LNCaP clone FGC (cell line): ENCODE measurements at regions not wholly inside any gene's neighbourhood (a gene's known extent, or its start where the extent isn't known, plus 50 kb on each side); places are given as distances from the start of the nearest gene placed in this dataset.

Experiments
- DNase-seq: peaks from one replicate; pipeline ENCODE4 v3.0.0-alpha.2; 2011; ENCODE audit warnings: low read depth
- H3K4me3 ChIP-seq: 2 replicates; pipeline ENCODE4 v1.5.1; 2011; ENCODE audit warnings: mild to moderate bottlenecking, low read depth, low read length, control low read depth
- TF ChIP-seq, protein P1 (sequence below): IDR thresholded peaks from 2 replicates; pipeline ENCODE4 v1.5.1; 2012; ENCODE audit warnings: mild to moderate bottlenecking; ENCODE audit not compliant: control insufficient read depth, insufficient read depth; ENCODE audit errors: extremely low read depth

DNA sequence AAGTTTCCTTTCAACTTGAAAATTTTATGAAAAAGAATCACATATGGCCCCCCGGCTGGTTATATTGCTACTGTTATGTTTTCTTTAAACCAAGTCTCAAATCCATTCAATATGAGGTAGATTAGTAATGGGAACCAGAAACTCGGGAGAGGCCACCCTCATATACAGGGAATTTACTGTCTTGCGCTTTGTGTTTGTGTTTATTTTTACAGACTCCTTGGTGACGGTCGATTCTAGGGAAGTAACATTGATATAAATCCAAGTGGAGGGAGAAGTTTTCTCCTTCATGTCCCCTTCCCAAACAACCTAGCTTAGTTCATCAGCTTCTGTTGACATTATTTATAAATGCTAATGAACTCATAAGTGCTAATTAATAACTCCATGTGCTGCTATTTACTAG is 163.5 kb upstream of the LMO4 start:
- H3K4me3 ChIP-seq: no peak overlapping the region
- DNase-seq: no peak
- TF ChIP-seq, protein P1, sequence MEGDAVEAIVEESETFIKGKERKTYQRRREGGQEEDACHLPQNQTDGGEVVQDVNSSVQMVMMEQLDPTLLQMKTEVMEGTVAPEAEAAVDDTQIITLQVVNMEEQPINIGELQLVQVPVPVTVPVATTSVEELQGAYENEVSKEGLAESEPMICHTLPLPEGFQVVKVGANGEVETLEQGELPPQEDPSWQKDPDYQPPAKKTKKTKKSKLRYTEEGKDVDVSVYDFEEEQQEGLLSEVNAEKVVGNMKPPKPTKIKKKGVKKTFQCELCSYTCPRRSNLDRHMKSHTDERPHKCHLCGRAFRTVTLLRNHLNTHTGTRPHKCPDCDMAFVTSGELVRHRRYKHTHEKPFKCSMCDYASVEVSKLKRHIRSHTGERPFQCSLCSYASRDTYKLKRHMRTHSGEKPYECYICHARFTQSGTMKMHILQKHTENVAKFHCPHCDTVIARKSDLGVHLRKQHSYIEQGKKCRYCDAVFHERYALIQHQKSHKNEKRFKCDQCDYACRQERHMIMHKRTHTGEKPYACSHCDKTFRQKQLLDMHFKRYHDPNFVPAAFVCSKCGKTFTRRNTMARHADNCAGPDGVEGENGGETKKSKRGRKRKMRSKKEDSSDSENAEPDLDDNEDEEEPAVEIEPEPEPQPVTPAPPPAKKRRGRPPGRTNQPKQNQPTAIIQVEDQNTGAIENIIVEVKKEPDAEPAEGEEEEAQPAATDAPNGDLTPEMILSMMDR: no peak

DNA sequence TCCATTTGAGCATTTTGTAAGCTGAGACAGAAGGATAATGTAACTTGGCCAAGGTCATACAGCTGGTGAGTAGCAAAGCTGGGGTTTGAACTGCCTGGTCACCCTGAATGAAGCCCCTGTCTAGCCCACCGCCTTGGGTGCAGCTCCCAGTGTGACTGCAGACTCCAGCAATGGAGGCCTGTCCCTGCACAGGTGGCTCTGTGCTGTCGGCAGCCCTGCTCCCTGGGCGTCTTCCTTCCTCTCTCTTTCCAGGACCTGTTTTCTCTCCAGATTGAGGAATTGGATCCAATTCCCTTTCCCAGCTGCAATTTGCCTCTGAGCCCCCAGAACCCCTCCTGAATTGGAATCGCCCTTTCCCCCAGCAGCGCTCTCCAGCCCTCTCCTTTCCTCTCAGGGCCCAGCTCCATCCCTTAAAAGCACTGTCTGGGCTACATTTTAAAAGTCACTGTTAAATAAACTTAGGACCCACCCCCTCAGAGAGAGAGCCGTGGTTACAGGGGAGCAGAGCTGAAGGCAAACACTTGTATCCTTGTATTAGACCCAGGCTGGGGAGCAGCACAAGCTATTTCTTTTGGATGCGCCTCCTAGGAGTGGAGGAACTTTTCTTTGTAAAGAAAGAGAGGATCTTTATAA is 161.4 kb upstream of the LMO4 start:
- no peak overlapping the region for H3K4me3 ChIP-seq
- no peak for DNase-seq
- TF ChIP-seq, protein P1: no peak

DNA sequence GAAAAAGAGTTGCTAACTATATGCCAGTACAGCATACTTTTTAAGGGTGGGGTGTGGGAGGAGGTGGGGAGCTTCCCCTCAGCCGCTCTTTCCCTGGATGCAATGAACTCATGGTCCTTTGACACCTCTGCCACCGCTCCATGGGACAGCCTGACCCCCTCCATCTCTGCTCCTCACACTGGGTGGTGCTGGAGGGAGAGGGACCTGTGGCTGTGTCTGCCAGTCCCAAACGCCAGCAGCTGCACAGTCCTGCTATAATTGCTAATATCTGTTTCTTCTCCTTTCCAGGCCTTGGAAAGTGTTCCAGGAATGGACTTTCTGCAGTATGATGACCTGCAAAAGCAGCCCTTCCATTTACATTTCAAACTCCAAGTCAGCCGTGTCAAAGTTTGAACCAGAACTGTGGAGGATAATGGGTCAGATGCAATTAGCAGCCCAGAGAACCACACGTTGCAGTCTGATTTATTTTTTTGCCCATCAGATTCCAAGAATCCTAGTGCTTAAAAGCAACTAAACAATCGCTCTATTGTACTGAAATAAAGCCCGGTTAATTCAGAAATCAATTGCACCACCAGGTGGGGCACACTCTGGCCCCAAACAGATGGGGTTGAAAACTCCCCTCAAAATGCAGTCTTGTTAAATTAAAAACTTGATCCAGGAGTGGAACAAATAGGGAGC is 160.7 kb upstream of the LMO4 start:
- TF ChIP-seq, protein P1: no peak
- no peak overlapping the region for H3K4me3 ChIP-seq
- no peak for DNase-seq

DNA sequence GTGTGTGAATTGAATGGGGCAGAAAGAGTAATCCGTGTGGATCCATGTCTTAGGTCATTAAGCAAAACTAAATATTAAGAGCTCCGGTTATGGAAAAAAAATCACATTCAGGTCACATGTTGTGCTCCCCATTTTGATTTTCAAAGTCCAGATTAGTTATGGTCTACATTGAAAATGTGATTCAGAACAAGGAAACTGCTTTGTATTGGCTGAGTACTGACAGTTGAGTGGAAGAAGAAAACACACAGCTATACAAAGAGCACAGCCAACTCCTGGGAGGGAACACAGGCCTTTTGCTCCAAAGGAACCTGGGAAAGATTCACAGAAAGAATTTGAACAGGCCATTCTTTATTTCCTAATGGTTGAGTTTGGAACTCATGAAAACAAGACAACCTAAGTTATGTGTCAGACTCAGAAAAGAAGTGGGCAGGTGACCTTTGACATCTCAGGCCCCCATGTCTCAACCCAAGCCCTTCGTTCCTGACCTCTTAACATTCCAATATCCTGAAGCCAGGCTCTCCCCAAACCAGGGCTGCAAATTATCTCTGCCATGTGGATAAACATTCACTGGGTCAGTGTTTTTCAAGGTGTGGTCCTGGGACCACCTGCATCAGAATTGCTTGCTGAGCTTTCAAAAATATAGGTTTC is 159.3 kb upstream of the LMO4 start:
- no peak overlapping the region for H3K4me3 ChIP-seq
- TF ChIP-seq, protein P1: no peak
- DNase-seq: no peak

DNA sequence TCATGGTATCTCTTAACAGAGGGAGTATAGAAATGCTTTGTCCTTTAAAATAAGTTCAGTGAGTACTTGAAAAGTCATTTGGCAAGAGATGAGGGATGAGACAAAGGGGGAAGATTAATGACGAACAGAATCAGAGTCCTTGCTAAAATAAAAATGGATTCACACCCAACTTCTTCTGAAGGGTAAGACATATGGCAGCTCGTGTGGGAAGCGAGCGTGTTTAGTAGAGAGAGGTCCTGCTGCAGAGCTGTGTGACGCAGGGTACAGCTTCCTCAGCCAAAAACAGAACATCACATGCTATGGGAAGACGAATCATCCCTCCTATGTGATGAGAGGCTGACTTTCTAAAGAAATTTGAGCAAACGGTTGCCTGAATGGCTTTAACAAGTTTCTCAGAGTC is 158.5 kb upstream of the LMO4 start:
- no peak for DNase-seq
- TF ChIP-seq, protein P1: no peak
- no peak overlapping the region for H3K4me3 ChIP-seq

DNA sequence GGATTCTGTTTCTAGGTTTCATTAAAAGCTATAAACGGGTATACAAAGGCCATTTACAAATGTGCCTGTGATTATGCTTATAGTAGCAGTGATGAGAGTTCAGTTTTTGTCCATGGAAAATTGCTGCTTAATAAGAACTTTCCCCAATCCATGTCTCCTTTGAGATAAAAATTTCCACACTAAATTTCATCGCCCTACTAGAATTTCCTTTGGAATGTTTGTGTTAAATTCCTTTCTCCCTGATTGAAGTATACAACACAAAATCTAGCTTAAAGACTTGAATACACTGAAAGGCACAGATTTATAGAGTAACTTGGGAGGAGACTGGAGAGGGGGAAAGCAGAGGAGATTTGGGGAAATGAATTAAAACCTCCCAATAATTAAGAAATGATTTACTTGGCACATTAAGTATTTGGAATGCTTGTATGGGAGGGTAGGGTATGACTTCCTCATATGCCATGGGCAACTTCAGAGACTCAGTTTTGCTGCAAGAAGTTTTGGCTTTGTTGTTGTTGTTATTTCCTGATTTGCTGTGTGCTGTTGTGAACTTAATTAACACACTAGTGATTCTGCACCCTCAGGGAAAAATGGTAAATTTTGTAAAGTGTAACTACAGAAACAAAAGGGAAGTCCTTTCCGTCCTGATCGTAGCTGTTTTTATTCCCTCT is 157.6 kb upstream of the LMO4 start:
- no peak for DNase-seq
- TF ChIP-seq, protein P1: no peak
- no peak overlapping the region for H3K4me3 ChIP-seq
